Gastrocnemius medialis (tissue), 4 donors: ENCODE measurements at regions not wholly inside any gene's neighbourhood (a gene's known extent, or its start where the extent isn't known, plus 50 kb on each side); places are given as distances from the start of the nearest gene placed in this dataset.
"Not testable (repeated sequence)": the region's sequence is repeated elsewhere in the genome, so short reads cannot be mapped to it uniquely, and the experiment has no call there.

Experiments
- POLR2A ChIP-seq, 2 donors: fragments of 450-650 bp; IDR thresholded peaks; one replicate each; pipeline ENCODE4 v1.6.1; 2017; ENCODE audit warnings: antibody characterized with exemption in 2 of 2, mild to moderate bottlenecking in 2 of 2, moderate library complexity in 2 of 2
- TF ChIP-seq, protein P1 (sequence below), 5 experiments: fragments of 450-650 bp in 3 of 5; fragments of 200-600 bp in 2 of 5; sonication (generic) in 2 of 5; IDR thresholded peaks in 4 of 5; conservative IDR thresholded peaks in 1 of 5; 1 replicate in 4 of 5; 2 replicates in 1 of 5; pipeline ENCODE4 v1.5.1; 2016 to 2019; ENCODE audit warnings: antibody characterized with exemption in 5 of 5, mild to moderate bottlenecking in 3 of 5, moderate library complexity in 3 of 5

DNA sequence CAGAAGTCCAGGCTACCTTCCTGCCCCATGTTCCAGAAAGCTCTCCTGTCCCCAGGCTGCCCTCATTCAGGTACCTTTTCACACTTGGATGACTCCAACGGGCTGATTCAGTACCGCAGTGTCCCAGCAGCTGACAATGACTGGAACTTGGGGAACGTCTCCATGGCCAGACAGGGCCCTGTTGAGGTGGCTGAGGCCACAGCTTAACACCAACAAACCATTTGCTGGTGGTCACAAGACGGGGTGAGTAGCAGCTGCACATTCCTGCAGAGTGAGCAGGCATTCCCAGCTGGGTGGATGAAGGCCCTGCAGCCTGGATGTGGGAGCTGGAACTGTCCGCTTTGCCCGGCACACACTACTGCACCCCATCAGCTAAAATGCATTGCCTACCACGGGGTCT is 4481.3 kb upstream of the TPTE start:
- not testable (repeated sequence) for TF ChIP-seq POLR2A (IDR thresholded peaks at IDR 0.05)
- TF ChIP-seq, protein P1, sequence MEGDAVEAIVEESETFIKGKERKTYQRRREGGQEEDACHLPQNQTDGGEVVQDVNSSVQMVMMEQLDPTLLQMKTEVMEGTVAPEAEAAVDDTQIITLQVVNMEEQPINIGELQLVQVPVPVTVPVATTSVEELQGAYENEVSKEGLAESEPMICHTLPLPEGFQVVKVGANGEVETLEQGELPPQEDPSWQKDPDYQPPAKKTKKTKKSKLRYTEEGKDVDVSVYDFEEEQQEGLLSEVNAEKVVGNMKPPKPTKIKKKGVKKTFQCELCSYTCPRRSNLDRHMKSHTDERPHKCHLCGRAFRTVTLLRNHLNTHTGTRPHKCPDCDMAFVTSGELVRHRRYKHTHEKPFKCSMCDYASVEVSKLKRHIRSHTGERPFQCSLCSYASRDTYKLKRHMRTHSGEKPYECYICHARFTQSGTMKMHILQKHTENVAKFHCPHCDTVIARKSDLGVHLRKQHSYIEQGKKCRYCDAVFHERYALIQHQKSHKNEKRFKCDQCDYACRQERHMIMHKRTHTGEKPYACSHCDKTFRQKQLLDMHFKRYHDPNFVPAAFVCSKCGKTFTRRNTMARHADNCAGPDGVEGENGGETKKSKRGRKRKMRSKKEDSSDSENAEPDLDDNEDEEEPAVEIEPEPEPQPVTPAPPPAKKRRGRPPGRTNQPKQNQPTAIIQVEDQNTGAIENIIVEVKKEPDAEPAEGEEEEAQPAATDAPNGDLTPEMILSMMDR (IDR thresholded peaks at IDR 0.05 in 4 of 5, conservative IDR thresholded peaks at IDR 0.05 in 1 of 5), result not testable (repeated sequence)
